ENCODE measurements at regions not wholly inside any gene's neighbourhood (a gene's known extent, or its start where the extent isn't known, plus 50 kb on each side); places are given as distances from the start of the nearest gene placed in this dataset.
A peak's percentile ranks its signal among the peaks of the same experiment; 100 is the strongest.
"Not testable (repeated sequence)": the region's sequence is repeated elsewhere in the genome, so short reads cannot be mapped to it uniquely, and the experiment has no call there.

DNA sequence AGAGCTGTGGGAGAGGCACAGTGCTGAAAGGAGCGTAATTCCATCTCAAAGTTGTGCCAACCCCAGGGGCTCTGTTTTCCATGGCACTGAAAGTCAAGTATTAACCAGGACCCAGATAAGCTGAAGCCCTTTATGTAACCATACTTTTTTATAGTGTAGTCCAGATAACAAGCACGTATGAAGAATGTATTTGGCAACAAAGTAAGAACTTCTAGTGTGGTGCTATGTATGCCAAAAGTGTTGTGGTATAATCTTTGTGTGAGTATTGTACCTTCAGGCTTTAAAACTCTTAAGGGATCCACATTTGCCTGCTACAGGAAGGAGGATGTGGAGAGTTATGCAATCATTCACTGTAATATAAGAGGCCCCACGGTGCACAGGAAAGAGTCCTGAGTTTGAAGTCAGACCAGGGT, 129.4 kb downstream of the IBTK start:
- Histone ChIP-seq H3K27ac (ENCODE audit: low read depth, low read length) (no peak overlapping the region), H3K4me3 (ENCODE audit: low read depth, low read length) (no peak overlapping the region), H3K36me3 (ENCODE audit: control insufficient read depth, insufficient read depth, low read length) (no peaks in the 10 kb centered on the region), H3K9ac (ENCODE audit: low read depth, low read length) (no peak overlapping the region), H3K4me1 (ENCODE audit: control insufficient read depth, insufficient read depth, low read length) (no peaks in the 10 kb centered on the region), H3K9me3 (ENCODE audit: control insufficient read depth, insufficient read depth, low read length) (no peaks in the 10 kb centered on the region), H3K27me3 (ENCODE audit: control insufficient read depth, insufficient read depth, low read length) (no peaks in the 10 kb centered on the region)

DNA sequence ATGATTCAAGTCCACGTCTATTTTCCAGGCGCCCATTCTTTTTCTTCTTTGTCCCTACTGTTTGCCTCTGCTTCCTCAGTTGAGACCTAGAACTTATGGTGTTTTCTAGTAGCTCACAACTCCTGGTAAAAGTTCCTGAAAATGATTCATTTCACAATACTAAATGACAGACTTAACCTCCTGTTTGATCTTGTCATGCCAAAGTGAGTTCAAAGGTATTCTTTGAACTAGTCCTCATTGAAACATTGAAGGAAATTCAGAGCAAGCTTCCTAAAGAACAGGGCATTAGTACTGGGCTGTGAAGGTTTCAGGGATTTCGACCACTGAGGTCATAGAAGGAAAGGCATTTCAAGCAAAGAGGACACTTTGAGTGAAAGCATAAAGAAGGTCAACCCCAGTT, 132.8 kb downstream of the IBTK start:
- Histone ChIP-seq H3K9ac (ENCODE audit: low read depth, low read length) (no peak overlapping the region), H3K4me1 (ENCODE audit: control insufficient read depth, insufficient read depth, low read length) (no peaks in the 10 kb centered on the region), H3K9me3 (ENCODE audit: control insufficient read depth, insufficient read depth, low read length) (no peaks in the 10 kb centered on the region), H3K4me3 (ENCODE audit: low read depth, low read length) (no peak overlapping the region), H3K27ac (ENCODE audit: low read depth, low read length) (no peak overlapping the region), H3K27me3 (ENCODE audit: control insufficient read depth, insufficient read depth, low read length) (no peaks in the 10 kb centered on the region), H3K36me3 (ENCODE audit: control insufficient read depth, insufficient read depth, low read length) (no peaks in the 10 kb centered on the region)

DNA sequence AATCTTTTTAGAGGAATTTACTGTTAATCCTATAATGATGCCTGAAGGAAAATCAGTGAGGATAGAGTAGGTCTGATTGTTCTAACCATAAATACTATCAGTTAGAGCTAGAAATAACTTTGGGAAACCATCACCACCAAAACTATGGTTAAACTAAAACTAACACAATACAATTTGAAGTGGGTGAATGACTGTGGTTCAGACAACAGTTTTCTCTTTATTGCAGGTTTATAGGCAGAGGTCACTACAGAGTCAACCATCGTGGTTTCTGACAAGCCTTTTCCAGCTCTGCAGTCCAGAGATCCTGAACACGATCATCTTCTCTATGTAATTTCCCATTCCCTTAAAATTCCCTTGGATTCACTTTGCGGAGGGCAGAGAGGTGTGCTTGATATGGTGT, 134.3 kb downstream of the IBTK start:
- no peak overlapping the region for H3K9ac ChIP-seq (ENCODE audit: low read depth, low read length)
- no peaks in the 10 kb centered on the region for H3K9me3 ChIP-seq (ENCODE audit: control insufficient read depth, insufficient read depth, low read length)
- no peaks in the 10 kb centered on the region for H3K27me3 ChIP-seq (ENCODE audit: control insufficient read depth, insufficient read depth, low read length)
- no peak overlapping the region for H3K27ac ChIP-seq (ENCODE audit: low read depth, low read length)
- H3K36me3 ChIP-seq (ENCODE audit: control insufficient read depth, insufficient read depth, low read length), result no peaks in the 10 kb centered on the region
- H3K4me1 ChIP-seq (ENCODE audit: control insufficient read depth, insufficient read depth, low read length), result no peaks in the 10 kb centered on the region
- H3K4me3 ChIP-seq (ENCODE audit: low read depth, low read length), result no peak overlapping the region

DNA sequence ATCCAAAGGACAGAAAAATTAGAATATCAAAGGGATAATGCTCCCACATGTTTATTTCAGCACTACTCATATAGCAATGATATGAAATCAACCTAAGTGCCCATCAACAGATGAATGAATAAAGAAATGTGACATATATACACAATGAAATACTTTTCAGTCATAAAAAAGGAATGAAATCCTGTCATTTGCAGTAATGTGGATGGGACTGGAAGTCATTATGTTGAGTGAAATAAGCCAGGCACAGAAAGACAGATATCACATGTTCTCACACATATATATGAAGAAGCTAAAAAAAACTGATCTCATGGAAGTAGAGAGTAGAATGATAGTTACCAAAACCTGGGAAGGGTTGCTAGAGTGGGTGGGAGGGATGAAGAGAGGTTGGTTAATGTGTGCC, 135.7 kb downstream of the IBTK start:
- H3K9me3 ChIP-seq (ENCODE audit: control insufficient read depth, insufficient read depth, low read length), result no peaks in the 10 kb centered on the region
- H3K27ac ChIP-seq (ENCODE audit: low read depth, low read length), result no peak overlapping the region
- H3K9ac ChIP-seq (ENCODE audit: low read depth, low read length), result no peak overlapping the region
- no peaks in the 10 kb centered on the region for H3K36me3 ChIP-seq (ENCODE audit: control insufficient read depth, insufficient read depth, low read length)
- H3K4me3 ChIP-seq (ENCODE audit: low read depth, low read length), result no peak overlapping the region
- H3K27me3 ChIP-seq (ENCODE audit: control insufficient read depth, insufficient read depth, low read length), result no peaks in the 10 kb centered on the region
- no peaks in the 10 kb centered on the region for H3K4me1 ChIP-seq (ENCODE audit: control insufficient read depth, insufficient read depth, low read length)

DNA sequence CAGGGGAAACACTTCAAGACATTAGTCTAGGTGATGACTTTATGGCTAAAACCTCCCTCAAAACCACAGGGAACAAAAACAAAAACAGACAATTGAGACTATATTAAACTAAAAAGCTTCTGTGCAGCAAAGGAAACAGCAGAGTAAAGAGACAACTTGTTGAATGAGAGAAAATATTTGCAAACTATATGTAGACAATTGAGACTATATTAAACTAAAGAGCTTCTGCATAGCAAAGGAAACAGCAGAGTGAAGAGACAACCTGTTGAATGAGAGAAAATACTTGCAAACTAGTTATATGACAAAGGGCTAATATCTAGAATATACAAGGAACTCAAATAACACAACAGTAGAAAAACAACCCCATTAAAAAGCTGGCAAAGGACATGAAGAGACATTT, 136.4 kb downstream of the IBTK start:
- Histone ChIP-seq H3K27ac (ENCODE audit: low read depth, low read length) (no peak overlapping the region), H3K9me3 (ENCODE audit: control insufficient read depth, insufficient read depth, low read length) (no peaks in the 10 kb centered on the region), H3K36me3 (ENCODE audit: control insufficient read depth, insufficient read depth, low read length) (no peaks in the 10 kb centered on the region), H3K9ac (ENCODE audit: low read depth, low read length) (no peak overlapping the region), H3K4me1 (ENCODE audit: control insufficient read depth, insufficient read depth, low read length) (no peaks in the 10 kb centered on the region), H3K4me3 (ENCODE audit: low read depth, low read length) (no peak overlapping the region), H3K27me3 (ENCODE audit: control insufficient read depth, insufficient read depth, low read length) (no peaks in the 10 kb centered on the region)

DNA sequence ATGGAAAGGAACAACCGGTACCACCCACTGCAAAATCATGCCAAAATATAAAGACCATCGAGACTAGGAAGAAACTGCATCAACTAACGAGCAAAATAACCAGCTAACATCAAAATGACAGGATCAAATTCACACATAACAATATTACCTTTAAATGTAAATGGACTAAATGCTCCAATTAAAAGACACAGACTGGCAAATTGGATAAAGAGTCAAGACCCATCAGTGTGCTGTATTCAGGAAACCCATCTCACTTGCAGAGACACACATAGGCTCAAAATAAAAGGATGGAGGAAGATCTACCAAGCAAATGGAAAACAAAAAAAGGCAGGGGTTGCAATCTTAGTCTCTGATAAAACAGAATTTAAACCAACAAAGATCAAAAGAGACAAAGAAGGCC, 144.4 kb downstream of the IBTK start:
- not testable (repeated sequence) for H3K4me3 ChIP-seq (ENCODE audit: low read depth, low read length); H3K27me3 ChIP-seq (ENCODE audit: control insufficient read depth, insufficient read depth, low read length); H3K9me3 ChIP-seq (ENCODE audit: control insufficient read depth, insufficient read depth, low read length); H3K36me3 ChIP-seq (ENCODE audit: control insufficient read depth, insufficient read depth, low read length); H3K9ac ChIP-seq (ENCODE audit: low read depth, low read length); H3K27ac ChIP-seq (ENCODE audit: low read depth, low read length); H3K4me1 ChIP-seq (ENCODE audit: control insufficient read depth, insufficient read depth, low read length)

DNA sequence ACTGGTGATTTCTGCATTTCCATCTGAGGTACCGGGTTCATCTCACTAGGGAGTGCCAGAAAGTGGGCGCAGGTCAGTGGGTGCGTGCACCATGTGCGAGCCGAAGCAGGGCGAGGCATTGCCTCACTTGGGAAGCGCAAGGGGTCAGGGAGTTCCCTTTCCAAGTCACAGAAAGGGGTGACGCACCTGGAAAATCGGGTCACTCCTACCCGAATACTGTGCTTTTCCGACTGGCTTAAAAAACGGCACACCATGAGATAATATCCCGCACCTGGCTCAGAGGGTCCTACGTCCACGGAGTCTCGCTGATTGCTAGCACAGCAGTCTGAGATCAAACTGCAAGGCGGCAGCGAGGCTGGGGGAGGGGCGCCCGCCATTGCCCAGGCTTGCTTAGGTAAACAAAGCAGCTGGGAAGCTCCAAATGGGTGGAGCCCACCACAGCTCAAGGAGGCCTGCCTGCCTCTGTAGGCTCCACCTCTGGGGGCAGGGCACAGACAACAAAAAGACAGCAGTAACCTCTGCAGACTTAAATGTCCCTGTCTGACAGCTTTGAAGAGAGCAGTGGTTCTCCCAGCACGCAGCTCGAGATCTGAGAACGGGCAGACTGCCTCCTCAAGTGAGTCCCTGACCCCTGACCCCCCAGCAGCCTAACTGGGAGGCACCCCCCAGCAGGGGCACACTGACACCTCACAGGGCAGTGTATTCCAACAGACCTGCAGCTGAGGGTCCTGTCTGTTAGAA, 146.0 kb downstream of the IBTK start:
- not testable (repeated sequence) for H3K36me3 ChIP-seq (ENCODE audit: control insufficient read depth, insufficient read depth, low read length); H3K9me3 ChIP-seq (ENCODE audit: control insufficient read depth, insufficient read depth, low read length); H3K27me3 ChIP-seq (ENCODE audit: control insufficient read depth, insufficient read depth, low read length); H3K4me1 ChIP-seq (ENCODE audit: control insufficient read depth, insufficient read depth, low read length)
- H3K4me3 ChIP-seq (ENCODE audit: low read depth, low read length), result peak overlapping the region; percentile 47; the same call in 1 of the 2 replicates
- H3K27ac ChIP-seq (ENCODE audit: low read depth, low read length), result peak overlapping the region; percentile 35
- peak overlapping the region; percentile 66 for H3K9ac ChIP-seq (ENCODE audit: low read depth, low read length)

DNA sequence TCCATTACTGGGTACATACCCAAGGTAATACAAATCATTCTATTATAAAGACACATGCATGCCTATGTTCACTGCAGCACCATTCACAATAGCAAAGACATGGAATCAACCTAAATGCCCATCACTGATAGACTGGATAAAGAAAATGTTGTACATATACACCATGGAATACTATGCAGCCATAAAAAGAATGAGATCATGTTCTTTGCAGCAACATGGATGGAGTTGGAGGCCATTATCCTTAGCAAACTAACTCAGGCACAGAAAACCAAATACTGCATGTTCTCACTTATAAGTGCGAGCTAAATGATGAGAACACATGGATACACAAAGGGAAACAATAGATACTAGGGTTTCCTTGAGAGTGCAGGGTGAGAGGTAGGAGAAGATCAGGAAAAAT, 146.8 kb downstream of the IBTK start:
- H3K4me1 ChIP-seq (ENCODE audit: control insufficient read depth, insufficient read depth, low read length); H3K9me3 ChIP-seq (ENCODE audit: control insufficient read depth, insufficient read depth, low read length); H3K27ac ChIP-seq (ENCODE audit: low read depth, low read length); H3K36me3 ChIP-seq (ENCODE audit: control insufficient read depth, insufficient read depth, low read length); H3K9ac ChIP-seq (ENCODE audit: low read depth, low read length); H3K4me3 ChIP-seq (ENCODE audit: low read depth, low read length); H3K27me3 ChIP-seq (ENCODE audit: control insufficient read depth, insufficient read depth, low read length): not testable (repeated sequence)

DNA sequence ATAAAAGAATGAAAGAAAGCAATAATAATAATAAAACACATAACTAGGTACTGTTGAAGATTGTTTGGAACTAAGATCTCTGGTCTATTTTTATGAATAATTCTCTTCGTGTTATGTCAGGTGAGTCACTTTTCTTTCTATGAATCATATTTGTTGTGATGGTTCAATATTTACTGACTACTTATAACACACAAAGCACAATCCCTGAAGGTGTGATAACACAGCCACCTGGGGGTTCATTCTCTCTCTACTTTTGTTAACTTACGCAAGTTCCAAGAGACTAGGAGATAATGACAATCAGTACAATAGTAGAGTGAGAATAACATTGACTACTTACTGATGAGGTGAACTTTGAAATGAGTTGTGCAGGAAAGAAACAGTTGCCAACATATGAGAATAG, 149.9 kb downstream of the IBTK start:
- H3K4me1 ChIP-seq (ENCODE audit: control insufficient read depth, insufficient read depth, low read length), result no peaks in the 10 kb centered on the region
- no peaks in the 10 kb centered on the region for H3K36me3 ChIP-seq (ENCODE audit: control insufficient read depth, insufficient read depth, low read length)
- H3K27ac ChIP-seq (ENCODE audit: low read depth, low read length), result no peak overlapping the region
- H3K9me3 ChIP-seq (ENCODE audit: control insufficient read depth, insufficient read depth, low read length), result no peaks in the 10 kb centered on the region
- no peak overlapping the region for H3K4me3 ChIP-seq (ENCODE audit: low read depth, low read length)
- H3K9ac ChIP-seq (ENCODE audit: low read depth, low read length), result no peak overlapping the region
- H3K27me3 ChIP-seq (ENCODE audit: control insufficient read depth, insufficient read depth, low read length), result no peaks in the 10 kb centered on the region

DNA sequence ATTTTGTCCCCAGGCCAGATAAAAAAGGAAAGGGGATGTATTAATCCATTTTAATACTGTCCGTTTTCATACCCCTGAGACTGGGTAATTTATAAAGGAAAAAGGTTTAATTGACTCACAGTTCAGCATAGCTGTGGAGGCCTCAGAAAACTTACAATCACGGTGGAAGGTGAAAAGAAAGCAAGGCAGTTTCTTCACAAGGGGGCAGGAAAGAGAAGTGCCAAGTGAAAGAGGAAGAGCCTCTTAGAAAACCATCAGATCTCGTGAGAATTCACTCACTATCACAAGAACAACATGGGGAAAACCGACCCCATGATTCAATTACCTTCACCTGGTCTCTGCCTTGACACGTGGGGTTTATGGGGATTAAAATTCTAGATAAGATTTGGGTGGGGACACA, 152.5 kb downstream of the IBTK start:
- H3K4me3 ChIP-seq (ENCODE audit: low read depth, low read length), result no peak overlapping the region
- H3K27me3 ChIP-seq (ENCODE audit: control insufficient read depth, insufficient read depth, low read length), result no peaks in the 10 kb centered on the region
- H3K9me3 ChIP-seq (ENCODE audit: control insufficient read depth, insufficient read depth, low read length), result no peaks in the 10 kb centered on the region
- no peak overlapping the region for H3K9ac ChIP-seq (ENCODE audit: low read depth, low read length)
- H3K27ac ChIP-seq (ENCODE audit: low read depth, low read length), result no peak overlapping the region
- no peaks in the 10 kb centered on the region for H3K4me1 ChIP-seq (ENCODE audit: control insufficient read depth, insufficient read depth, low read length)
- H3K36me3 ChIP-seq (ENCODE audit: control insufficient read depth, insufficient read depth, low read length), result no peaks in the 10 kb centered on the region

DNA sequence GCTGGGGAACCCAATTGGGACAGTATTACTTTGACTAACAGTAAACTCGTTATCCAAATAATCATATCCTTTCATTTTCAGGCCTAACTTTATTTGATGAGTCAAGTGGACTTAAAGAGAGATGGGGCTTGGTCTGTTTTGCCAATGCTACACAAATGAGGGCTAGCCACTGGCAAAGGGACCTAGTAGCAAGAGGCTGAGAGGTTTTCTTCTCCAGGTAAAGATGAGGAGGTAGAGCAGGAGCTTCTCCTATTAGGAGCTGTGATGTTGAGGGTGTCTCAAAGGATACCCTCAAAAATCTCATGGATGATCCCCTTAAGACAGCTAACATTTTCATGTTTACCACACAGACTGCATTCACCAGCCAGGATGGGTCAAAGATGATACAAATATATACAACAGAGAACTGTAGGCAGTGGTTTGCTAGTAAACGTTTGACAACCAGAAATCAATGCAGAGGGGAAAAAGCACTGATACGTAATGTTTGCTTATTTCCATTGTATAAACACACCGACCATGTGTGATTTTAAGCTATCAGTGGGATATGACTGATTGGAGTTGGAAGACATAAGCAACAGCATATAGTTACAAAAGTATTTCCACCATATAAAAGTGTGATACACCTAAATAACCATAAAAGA, 153.3 kb downstream of the IBTK start:
- Histone ChIP-seq H3K9me3 (ENCODE audit: control insufficient read depth, insufficient read depth, low read length) (no peaks in the 10 kb centered on the region), H3K4me1 (ENCODE audit: control insufficient read depth, insufficient read depth, low read length) (no peaks in the 10 kb centered on the region)

More for the DNA sequence above, 153.3 kb downstream of the IBTK start:
- Histone ChIP-seq H3K27me3 (ENCODE audit: control insufficient read depth, insufficient read depth, low read length) (no peaks in the 10 kb centered on the region), H3K4me3 (ENCODE audit: low read depth, low read length) (no peak overlapping the region), H3K27ac (ENCODE audit: low read depth, low read length) (no peak overlapping the region), H3K9ac (ENCODE audit: low read depth, low read length) (no peak overlapping the region), H3K36me3 (ENCODE audit: control insufficient read depth, insufficient read depth, low read length) (no peaks in the 10 kb centered on the region)
